ENCODE measurements at regions not wholly inside any gene's neighbourhood (a gene's known extent, or its start where the extent isn't known, plus 50 kb on each side); places are given as distances from the start of the nearest gene placed in this dataset.

DNA sequence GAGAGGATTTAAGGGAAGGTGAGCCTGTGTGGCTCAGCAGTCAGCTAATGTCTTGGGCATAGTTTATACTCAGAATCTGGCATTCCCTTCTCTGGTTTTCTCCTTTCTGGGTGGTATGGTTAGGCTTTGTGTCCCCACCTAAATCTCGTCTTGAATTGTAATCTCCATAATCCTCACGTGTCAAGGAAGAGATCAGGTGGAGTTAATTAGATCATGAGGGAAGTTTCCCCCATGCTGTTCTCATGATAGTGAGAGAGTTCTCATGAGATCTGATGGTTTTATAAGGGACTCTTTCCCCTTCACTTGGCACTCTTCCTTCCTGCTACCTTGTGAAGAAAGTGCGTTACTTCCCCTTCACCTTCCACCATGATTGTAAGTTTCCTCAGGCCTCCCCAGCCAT, 169.8 kb upstream of the PELI2 start:
- no peaks in the 10 kb centered on the region for H3K27me3 ChIP-seq (replicated peaks; ENCODE audit: insufficient read depth, low read depth, low read length, poor library complexity)
- no TSS peak for BruUV-seq (replicated peaks)
- TF ChIP-seq EZH2 (IDR thresholded peaks at IDR 0.05; ENCODE audit: borderline replicate concordance, low read depth, low read length, poor library complexity, severe bottlenecking), result no peak
- no peak for TF ChIP-seq CTCF (conservative IDR thresholded peaks at IDR 0.05; ENCODE audit: low read depth, low read length)
- no peaks in the 10 kb centered on the region for H3K4me1 ChIP-seq (ENCODE audit: insufficient read depth, low read length, poor library complexity, severe bottlenecking)
- CTCF ChIA-PET, result no interaction called here
- H3K36me3 ChIP-seq (ENCODE audit: insufficient read depth, low read length, poor library complexity, severe bottlenecking), result no peaks in the 10 kb centered on the region
- POLR2A ChIA-PET (ENCODE audit: low non-redundant PET), result no interaction called here
- no peaks in the 10 kb centered on the region for H3K9me3 ChIP-seq (ENCODE audit: low read depth, low read length, poor library complexity, severe bottlenecking)
- DNase-seq (ENCODE audit: low spot score), result no peak
- intact Hi-C loops (cut with micrococcal nuclease; ENCODE audit: unreplicated experiment), result no loop called here
- no peak overlapping the region for H3K27ac ChIP-seq (ENCODE audit: low read depth, low read length, poor library complexity, severe bottlenecking)
- H3K4me3 ChIP-seq (ENCODE audit: low read depth, low read length, poor library complexity, severe bottlenecking), result no peak overlapping the region

GRCh38 chr14:55949708-55950107, 168.5 kb upstream of the PELI2 start:
- POLR2A ChIA-PET (ENCODE audit: low non-redundant PET), result no interaction called here
- CTCF ChIA-PET, result no interaction called here

GRCh38 chr14:55950135-55950534, 168.1 kb upstream of the PELI2 start:
- CTCF ChIA-PET, result no interaction called here
- intact Hi-C loops (cut with micrococcal nuclease; ENCODE audit: unreplicated experiment), result no loop called here
- DNase-seq (ENCODE audit: low spot score), result no peak
- H3K4me1 ChIP-seq (ENCODE audit: insufficient read depth, low read length, poor library complexity, severe bottlenecking), result no peaks in the 10 kb centered on the region
- H3K27ac ChIP-seq (ENCODE audit: low read depth, low read length, poor library complexity, severe bottlenecking), result no peak overlapping the region
- no peaks in the 10 kb centered on the region for H3K9me3 ChIP-seq (ENCODE audit: low read depth, low read length, poor library complexity, severe bottlenecking)
- H3K27me3 ChIP-seq (replicated peaks; ENCODE audit: insufficient read depth, low read depth, low read length, poor library complexity), result no peaks in the 10 kb centered on the region
- POLR2A ChIA-PET (ENCODE audit: low non-redundant PET), result no interaction called here
- TF ChIP-seq CTCF (conservative IDR thresholded peaks at IDR 0.05; ENCODE audit: low read depth, low read length) (no peak), EZH2 (IDR thresholded peaks at IDR 0.05; ENCODE audit: borderline replicate concordance, low read depth, low read length, poor library complexity, severe bottlenecking) (no peak)
- H3K36me3 ChIP-seq (ENCODE audit: insufficient read depth, low read length, poor library complexity, severe bottlenecking), result no peaks in the 10 kb centered on the region
- H3K4me3 ChIP-seq (ENCODE audit: low read depth, low read length, poor library complexity, severe bottlenecking), result no peak overlapping the region
- BruUV-seq (replicated peaks), result no TSS peak

More at GRCh38 chr14:55949708-55950107, 168.5 kb upstream of the PELI2 start:
- Histone ChIP-seq H3K4me1 (ENCODE audit: insufficient read depth, low read length, poor library complexity, severe bottlenecking) (no peaks in the 10 kb centered on the region), H3K27me3 (replicated peaks; ENCODE audit: insufficient read depth, low read depth, low read length, poor library complexity) (no peaks in the 10 kb centered on the region), H3K36me3 (ENCODE audit: insufficient read depth, low read length, poor library complexity, severe bottlenecking) (no peaks in the 10 kb centered on the region), H3K9me3 (ENCODE audit: low read depth, low read length, poor library complexity, severe bottlenecking) (no peaks in the 10 kb centered on the region), H3K27ac (ENCODE audit: low read depth, low read length, poor library complexity, severe bottlenecking) (no peak overlapping the region), H3K4me3 (ENCODE audit: low read depth, low read length, poor library complexity, severe bottlenecking) (no peak overlapping the region)
- BruUV-seq (replicated peaks), result no TSS peak
- intact Hi-C loops (cut with micrococcal nuclease; ENCODE audit: unreplicated experiment), result no loop called here
- TF ChIP-seq CTCF (conservative IDR thresholded peaks at IDR 0.05; ENCODE audit: low read depth, low read length) (no peak), EZH2 (IDR thresholded peaks at IDR 0.05; ENCODE audit: borderline replicate concordance, low read depth, low read length, poor library complexity, severe bottlenecking) (no peak)
- DNase-seq (ENCODE audit: low spot score), result no peak
